ENCODE measurements at regions not wholly inside any gene's neighbourhood (a gene's known extent, or its start where the extent isn't known, plus 50 kb on each side); places are given as distances from the start of the nearest gene placed in this dataset.
"Not testable (repeated sequence)": the region's sequence is repeated elsewhere in the genome, so short reads cannot be mapped to it uniquely, and the experiment has no call there.

DNA sequence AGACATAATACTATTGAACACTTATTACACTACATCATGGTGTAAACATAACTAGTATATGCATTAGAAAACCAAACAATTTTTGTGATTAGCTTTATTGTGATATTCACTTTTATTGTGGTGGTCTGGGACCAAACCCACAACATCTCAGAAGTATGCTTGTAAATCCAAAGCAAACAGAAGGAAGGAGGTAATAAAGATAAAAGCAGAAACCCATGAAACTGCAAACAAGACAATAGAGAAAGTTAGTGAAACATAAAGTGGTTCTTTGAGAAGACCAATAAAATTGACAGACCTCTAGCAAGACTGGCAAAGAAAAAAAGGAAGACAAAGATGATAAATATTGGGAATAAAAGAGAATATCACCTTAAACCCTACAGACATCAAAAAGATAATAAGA is 268.3 kb downstream of the RPAP3 start:
- Histone ChIP-seq H2BK120ac (ENCODE audit: low read depth, low read length) (no peak overlapping the region), H3K4me1 (ENCODE audit: control insufficient read depth, insufficient read depth, low read depth, low read length) (no peaks in the 10 kb centered on the region), H4K91ac (ENCODE audit: low read length) (no peak overlapping the region), H2BK5ac (ENCODE audit: low read depth, low read length, poor library complexity, severe bottlenecking) (no peak overlapping the region), H2BK12ac (ENCODE audit: low read length in 2 of 2) (no peak overlapping the region), H2BK15ac (ENCODE audit: low read depth, poor library complexity, severe bottlenecking) (no peak overlapping the region), H2AK5ac (ENCODE audit: low read length, severe bottlenecking) (no peak overlapping the region), H3K23ac (ENCODE audit: low read length in 2 of 2) (no peak overlapping the region), H3K4me3 (ENCODE audit: insufficient read depth in 1 of 2, low read depth in 1 of 2, low read length in 2 of 2) (no peak overlapping the region), H2AFZ (ENCODE audit: low read depth, low read length) (no peak overlapping the region), H3K27ac (ENCODE audit: low read length, poor library complexity, severe bottlenecking) (no peak overlapping the region), H3K9me3 (ENCODE audit: control insufficient read depth, low read length) (peaks cover 15% of the 10 kb centered on the region), H3K4me2 (ENCODE audit: low read length, poor library complexity, severe bottlenecking) (no peak overlapping the region), H3K14ac (ENCODE audit: low read length in 2 of 2) (no peak overlapping the region), H3K79me1 (replicated peaks; ENCODE audit: low read length, poor library complexity, severe bottlenecking) (no peaks in the 10 kb centered on the region), H3K27me3 (ENCODE audit: control insufficient read depth in 1 of 2, insufficient read depth in 1 of 2, low read length in 2 of 2) (no peaks in the 10 kb centered on the region), H3K36me3 (ENCODE audit: control insufficient read depth in 1 of 2, insufficient read depth in 2 of 2, low read depth in 1 of 2, low read length in 2 of 2) (no peaks in the 10 kb centered on the region), H3K9ac (ENCODE audit: low read length) (no peak overlapping the region), H3K18ac (ENCODE audit: low read depth in 1 of 2, low read length in 2 of 2) (no peak overlapping the region), H4K8ac (ENCODE audit: low read length) (no peak overlapping the region), H3K4ac (ENCODE audit: low read depth in 1 of 2, low read length in 2 of 2) (no peak overlapping the region)
- no peak for DNase-seq

DNA sequence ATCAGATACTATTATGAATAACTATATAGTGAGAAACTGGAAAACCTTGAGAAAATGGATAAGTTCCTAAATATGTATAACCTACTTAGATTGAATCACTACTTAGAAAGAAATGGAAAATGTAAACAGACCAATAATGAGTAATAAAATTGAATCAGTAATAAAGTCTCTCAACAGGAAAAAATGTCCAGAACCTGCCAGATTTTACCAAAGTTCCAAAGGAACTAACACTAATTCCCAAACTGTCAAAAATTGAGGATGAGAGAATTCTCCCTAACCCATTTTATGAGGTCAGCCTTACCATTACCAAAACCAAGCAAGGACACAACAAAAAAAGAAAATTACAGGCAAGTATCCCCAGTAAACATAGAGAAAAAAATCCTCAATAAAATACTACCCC is 272.0 kb downstream of the RPAP3 start:
- peaks cover 8% of the 10 kb centered on the region for H3K9me3 ChIP-seq (ENCODE audit: control insufficient read depth, low read length)

DNA sequence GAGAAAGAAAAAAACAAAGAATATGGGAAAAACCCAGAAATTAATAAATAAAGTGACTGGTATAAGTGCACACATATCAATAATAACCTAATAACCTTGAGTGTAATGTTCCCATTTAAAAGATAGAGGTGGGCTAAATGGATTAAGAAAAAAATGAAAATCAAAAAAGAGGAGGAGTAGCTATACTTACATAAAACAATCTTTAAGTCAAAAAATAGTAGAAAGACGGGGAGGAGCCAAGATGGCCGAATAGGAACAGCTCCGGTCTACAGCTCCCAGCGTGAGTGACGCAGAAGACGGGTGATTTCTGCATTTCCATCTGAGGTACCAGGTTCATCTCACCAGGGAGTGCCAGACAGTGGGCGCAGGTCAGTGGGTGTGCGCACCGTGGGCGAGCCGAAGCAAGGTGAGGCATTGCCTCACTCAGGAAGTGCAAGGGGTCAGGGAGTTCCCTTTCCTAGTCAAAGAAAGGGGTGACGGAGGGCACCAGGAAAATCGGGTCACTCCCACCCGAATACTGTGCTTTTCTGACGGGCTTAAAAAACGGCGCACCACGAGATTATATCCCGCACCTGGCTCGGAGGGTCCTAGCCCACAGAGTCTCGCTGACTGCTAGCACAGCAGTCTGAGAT is 279.0 kb downstream of the RPAP3 start:
- not testable (repeated sequence) for H3K4me1 ChIP-seq (ENCODE audit: control insufficient read depth, insufficient read depth, low read depth, low read length); H3K36me3 ChIP-seq (ENCODE audit: control insufficient read depth in 1 of 2, insufficient read depth in 2 of 2, low read depth in 1 of 2, low read length in 2 of 2); H3K4ac ChIP-seq (ENCODE audit: low read depth in 1 of 2, low read length in 2 of 2); H2AFZ ChIP-seq (ENCODE audit: low read depth, low read length); H3K79me1 ChIP-seq (replicated peaks; ENCODE audit: low read length, poor library complexity, severe bottlenecking); H4K91ac ChIP-seq (ENCODE audit: low read length); H4K8ac ChIP-seq (ENCODE audit: low read length); H3K23ac ChIP-seq (ENCODE audit: low read length in 2 of 2); H2AK5ac ChIP-seq (ENCODE audit: low read length, severe bottlenecking); H3K9me3 ChIP-seq (ENCODE audit: control insufficient read depth, low read length); H2BK15ac ChIP-seq (ENCODE audit: low read depth, poor library complexity, severe bottlenecking); H3K18ac ChIP-seq (ENCODE audit: low read depth in 1 of 2, low read length in 2 of 2); H3K14ac ChIP-seq (ENCODE audit: low read length in 2 of 2); H2BK120ac ChIP-seq (ENCODE audit: low read depth, low read length); H3K27me3 ChIP-seq (ENCODE audit: control insufficient read depth in 1 of 2, insufficient read depth in 1 of 2, low read length in 2 of 2); DNase-seq; H3K9ac ChIP-seq (ENCODE audit: low read length); H2BK12ac ChIP-seq (ENCODE audit: low read length in 2 of 2); H3K27ac ChIP-seq (ENCODE audit: low read length, poor library complexity, severe bottlenecking); H3K4me2 ChIP-seq (ENCODE audit: low read length, poor library complexity, severe bottlenecking); H2BK5ac ChIP-seq (ENCODE audit: low read depth, low read length, poor library complexity, severe bottlenecking); H3K4me3 ChIP-seq (ENCODE audit: insufficient read depth in 1 of 2, low read depth in 1 of 2, low read length in 2 of 2)
- WGBS = 90% methylated on average over 20 of the region's 21 CpGs

More for the DNA sequence above, 272.0 kb downstream of the RPAP3 start:
- Histone ChIP-seq H3K9ac (ENCODE audit: low read length) (no peak overlapping the region), H2AK5ac (ENCODE audit: low read length, severe bottlenecking) (no peak overlapping the region), H3K4ac (ENCODE audit: low read depth in 1 of 2, low read length in 2 of 2) (no peak overlapping the region), H2BK12ac (ENCODE audit: low read length in 2 of 2) (no peak overlapping the region), H2BK15ac (ENCODE audit: low read depth, poor library complexity, severe bottlenecking) (no peak overlapping the region), H3K4me1 (ENCODE audit: control insufficient read depth, insufficient read depth, low read depth, low read length) (no peaks in the 10 kb centered on the region), H4K91ac (ENCODE audit: low read length) (no peak overlapping the region), H3K36me3 (ENCODE audit: control insufficient read depth in 1 of 2, insufficient read depth in 2 of 2, low read depth in 1 of 2, low read length in 2 of 2) (no peaks in the 10 kb centered on the region), H2BK5ac (ENCODE audit: low read depth, low read length, poor library complexity, severe bottlenecking) (peak overlapping the region; percentile 8), H3K27me3 (ENCODE audit: control insufficient read depth in 1 of 2, insufficient read depth in 1 of 2, low read length in 2 of 2) (no peaks in the 10 kb centered on the region), H3K4me3 (ENCODE audit: insufficient read depth in 1 of 2, low read depth in 1 of 2, low read length in 2 of 2) (no peak overlapping the region), H3K14ac (ENCODE audit: low read length in 2 of 2) (no peak overlapping the region), H3K27ac (ENCODE audit: low read length, poor library complexity, severe bottlenecking) (no peak overlapping the region), H4K8ac (ENCODE audit: low read length) (no peak overlapping the region), H3K23ac (ENCODE audit: low read length in 2 of 2) (no peak overlapping the region), H3K4me2 (ENCODE audit: low read length, poor library complexity, severe bottlenecking) (no peak overlapping the region), H2BK120ac (ENCODE audit: low read depth, low read length) (no peak overlapping the region), H3K79me1 (replicated peaks; ENCODE audit: low read length, poor library complexity, severe bottlenecking) (no peaks in the 10 kb centered on the region), H2AFZ (ENCODE audit: low read depth, low read length) (no peak overlapping the region), H3K18ac (ENCODE audit: low read depth in 1 of 2, low read length in 2 of 2) (no peak overlapping the region)
- DNase-seq = no peak

DNA sequence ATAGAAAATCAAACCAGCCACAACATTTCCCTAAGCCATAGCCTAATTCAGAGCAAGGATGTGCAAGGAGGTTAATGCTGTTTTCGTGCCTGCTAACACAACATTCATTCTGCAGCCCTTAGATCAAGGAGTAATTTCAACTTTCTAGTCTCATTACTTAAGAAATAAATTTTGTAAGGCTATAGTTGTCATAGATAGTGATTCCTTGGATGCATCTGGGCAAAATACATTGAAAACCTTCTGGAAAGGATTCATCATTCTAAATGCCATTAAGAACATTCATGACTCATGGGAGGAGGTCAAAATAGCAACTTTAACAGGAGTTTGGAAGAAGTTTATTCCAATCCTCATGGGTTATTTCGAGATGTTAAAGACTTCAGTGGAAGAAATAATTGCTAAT is 283.2 kb downstream of the RPAP3 start:
- Histone ChIP-seq H3K4ac (ENCODE audit: low read depth in 1 of 2, low read length in 2 of 2) (no peak overlapping the region), H2BK12ac (ENCODE audit: low read length in 2 of 2) (no peak overlapping the region), H3K4me1 (ENCODE audit: control insufficient read depth, insufficient read depth, low read depth, low read length) (no peaks in the 10 kb centered on the region), H3K14ac (ENCODE audit: low read length in 2 of 2) (no peak overlapping the region), H3K4me2 (ENCODE audit: low read length, poor library complexity, severe bottlenecking) (no peak overlapping the region), H2BK15ac (ENCODE audit: low read depth, poor library complexity, severe bottlenecking) (no peak overlapping the region), H4K8ac (ENCODE audit: low read length) (no peak overlapping the region), H3K18ac (ENCODE audit: low read depth in 1 of 2, low read length in 2 of 2) (no peak overlapping the region), H3K9me3 (ENCODE audit: control insufficient read depth, low read length) (no peaks in the 10 kb centered on the region), H4K91ac (ENCODE audit: low read length) (no peak overlapping the region), H2AFZ (ENCODE audit: low read depth, low read length) (no peak overlapping the region), H3K27ac (ENCODE audit: low read length, poor library complexity, severe bottlenecking) (no peak overlapping the region), H3K4me3 (ENCODE audit: insufficient read depth in 1 of 2, low read depth in 1 of 2, low read length in 2 of 2) (no peak overlapping the region), H3K23ac (ENCODE audit: low read length in 2 of 2) (no peak overlapping the region), H2BK120ac (ENCODE audit: low read depth, low read length) (no peak overlapping the region), H2AK5ac (ENCODE audit: low read length, severe bottlenecking) (no peak overlapping the region), H2BK5ac (ENCODE audit: low read depth, low read length, poor library complexity, severe bottlenecking) (no peak overlapping the region), H3K27me3 (ENCODE audit: control insufficient read depth in 1 of 2, insufficient read depth in 1 of 2, low read length in 2 of 2) (no peaks in the 10 kb centered on the region), H3K36me3 (ENCODE audit: control insufficient read depth in 1 of 2, insufficient read depth in 2 of 2, low read depth in 1 of 2, low read length in 2 of 2) (no peaks in the 10 kb centered on the region), H3K79me1 (replicated peaks; ENCODE audit: low read length, poor library complexity, severe bottlenecking) (no peaks in the 10 kb centered on the region), H3K9ac (ENCODE audit: low read length) (no peak overlapping the region)
- peak; percentile 13 for DNase-seq
- WGBS = 48% methylated on average over 1 of the region's 2 CpGs
